H1 (cell line): ENCODE measurements at regions not wholly inside any gene's neighbourhood (a gene's known extent, or its start where the extent isn't known, plus 50 kb on each side); places are given as distances from the start of the nearest gene placed in this dataset.

Experiments
- CTCF ChIA-PET: fragments of 300-600 bp; sonication (Branson Sonifier 250); formaldehyde crosslinking; loops from one replicate; lab custom pipeline; 2021; ENCODE audit not compliant: partially characterized antibody; lab: Charles Lee
- POLR2A ChIA-PET: fragments of 300-600 bp; sonication (Branson Sonifier 250); formaldehyde crosslinking; loops from one replicate; lab custom pipeline; 2021; ENCODE audit warnings: inconsistent platforms; ENCODE audit not compliant: partially characterized antibody; lab: Charles Lee
- DNase-seq, 2 experiments: peaks; one replicate each; pipeline versions ENCODE4 v3.0.0 to v3.0.0-alpha.2; 2010 to 2022; ENCODE audit warnings: low spot score in 2 of 2, low read depth in 1 of 2, mixed read lengths in 1 of 2
- FAIRE-seq: peaks from 2 replicates; lab custom pipeline; 2011; peaks lifted over from hg19 to GRCh38; lab: Jason Lieb, UNC
- H2AFZ ChIP-seq: 2 replicates; pipeline ENCODE4 v1.8.1; 2012; ENCODE audit warnings: low read length, inconsistent platforms
- H2AK5ac ChIP-seq: 2 replicates; pipeline ENCODE4 v1.6.1; 2013; ENCODE audit warnings: low read depth, low read length
- H2BK120ac ChIP-seq: replicated peaks from 2 replicates; pipeline ENCODE3; 2013; ENCODE audit warnings: low read depth, low read length, inconsistent platforms
- H2BK12ac ChIP-seq: 2 replicates; pipeline ENCODE4 v1.6.1; 2013; ENCODE audit warnings: low read depth, low read length
- H2BK15ac ChIP-seq: 2 replicates; pipeline ENCODE4 v1.6.1; 2013; ENCODE audit warnings: low read length
- H2BK20ac ChIP-seq: 2 replicates; pipeline ENCODE4 v1.6.1; 2013; ENCODE audit warnings: low read length
- H2BK5ac ChIP-seq: 2 replicates; pipeline ENCODE4 v1.6.1; 2013; ENCODE audit warnings: low read depth, low read length
- H3K14ac ChIP-seq: 2 replicates; pipeline ENCODE4 v1.6.1; 2013; ENCODE audit warnings: inconsistent platforms; ENCODE audit not compliant: insufficient read length
- H3K18ac ChIP-seq: 2 replicates; pipeline ENCODE4 v1.6.1; 2013; ENCODE audit warnings: low read length; ENCODE audit errors: extremely low read depth
- H3K23ac ChIP-seq: 2 replicates; pipeline ENCODE4 v1.6.1; 2013; ENCODE audit warnings: inconsistent platforms; ENCODE audit not compliant: insufficient read length
- H3K23me2 ChIP-seq: 2 replicates; pipeline ENCODE4 v1.6.1; 2013; ENCODE audit warnings: low read depth, low read length
- H3K27ac ChIP-seq: 2 replicates; pipeline ENCODE4 v1.6.1; 2011; ENCODE audit warnings: low read depth, low read length, inconsistent platforms
- H3K27me3 ChIP-seq, 4 experiments: replicated peaks in 1 of 4; 1 replicate in 1 of 4; 2 replicates in 3 of 4; pipeline versions ENCODE4 v1.6.1 to v1.8.1; 2011 to 2013; ENCODE audit warnings: low read length in 3 of 4, mild to moderate bottlenecking in 3 of 4, inconsistent platforms in 2 of 4, mixed read lengths in 2 of 4, moderate library complexity in 1 of 4; ENCODE audit not compliant: control insufficient read depth in 3 of 4, insufficient read depth in 3 of 4; ENCODE audit errors: extremely low read depth in 1 of 4
- H3K36me3 ChIP-seq, 4 experiments: 2 replicates each; pipeline versions ENCODE4 v1.6.1 to v1.8.1; 2011 to 2013; ENCODE audit warnings: mild to moderate bottlenecking in 4 of 4, low read length in 3 of 4, moderate library complexity in 2 of 4, control low read depth in 1 of 4, inconsistent platforms in 1 of 4; ENCODE audit not compliant: insufficient read depth in 4 of 4, control insufficient read depth in 2 of 4
- H3K4ac ChIP-seq: replicated peaks from 2 replicates; pipeline ENCODE3; 2013; ENCODE audit warnings: low read length, low read depth, mixed read lengths, inconsistent platforms; ENCODE audit not compliant: insufficient read length
- H3K4me1 ChIP-seq, 4 experiments: replicated peaks in 1 of 4; 1 replicate in 1 of 4; 2 replicates in 3 of 4; pipeline versions ENCODE4 v1.6.1 to v1.8.1; 2011 to 2013; ENCODE audit warnings: low read length in 3 of 4, inconsistent platforms in 2 of 4, mixed read lengths in 1 of 4; ENCODE audit not compliant: insufficient read depth in 4 of 4, control insufficient read depth in 3 of 4
- H3K4me2 ChIP-seq, 2 experiments: 2 replicates each; pipeline versions ENCODE4 v1.6.1 to v1.8.1; 2011 to 2013; ENCODE audit warnings: low read depth in 2 of 2, low read length in 2 of 2, control low read depth in 1 of 2, inconsistent platforms in 1 of 2, mild to moderate bottlenecking in 1 of 2; ENCODE audit not compliant: insufficient read depth in 1 of 2
- H3K4me3 ChIP-seq, 4 experiments: fragments of 200-600, 300-600 bp in 1 of 4; sonication (generic), shearing (Covaris generic), sonication (Bioruptor Twin) in 1 of 4; 2 replicates each; pipeline versions ENCODE4 v1.5.1 to v1.8.1; 2011 to 2016; ENCODE audit warnings: low read length in 4 of 4, low read depth in 3 of 4, control low read depth in 2 of 4, inconsistent platforms in 2 of 4, mild to moderate bottlenecking in 2 of 4, mixed read lengths in 1 of 4, moderate library complexity in 1 of 4; ENCODE audit not compliant: insufficient read depth in 2 of 4; ENCODE audit errors: extremely low read depth in 1 of 4
- H3K56ac ChIP-seq: replicated peaks from 2 replicates; pipeline ENCODE3; 2013; ENCODE audit warnings: low read depth, mild to moderate bottlenecking, mixed read lengths, low read length, inconsistent platforms; ENCODE audit not compliant: insufficient read length
- H3K79me1 ChIP-seq: 2 replicates; pipeline ENCODE4 v1.6.1; 2013; ENCODE audit warnings: low read depth, low read length, control low read depth
- H3K79me2 ChIP-seq, 2 experiments: 2 replicates each; pipeline versions ENCODE4 v1.6.1 to v1.8.1; 2012 to 2013; ENCODE audit warnings: low read length in 2 of 2, mild to moderate bottlenecking in 2 of 2, inconsistent platforms in 1 of 2; ENCODE audit not compliant: insufficient read depth in 2 of 2, control insufficient read depth in 1 of 2
- H3K9ac ChIP-seq, 4 experiments: replicated peaks in 1 of 4; 1 replicate in 1 of 4; 2 replicates in 3 of 4; pipeline versions ENCODE4 v1.6.1 to v1.8.1; 2011 to 2013; ENCODE audit warnings: low read depth in 3 of 4, low read length in 3 of 4, control low read depth in 2 of 4, mild to moderate bottlenecking in 2 of 4, moderate library complexity in 2 of 4, inconsistent platforms in 1 of 4; ENCODE audit errors: extremely low read depth in 1 of 4
- H3K9me3 ChIP-seq, 2 experiments: 2 replicates each; pipeline versions ENCODE4 v1.6.1 to v1.8.1; 2012 to 2013; ENCODE audit warnings: mild to moderate bottlenecking in 2 of 2, moderate library complexity in 2 of 2, control low read depth in 1 of 2, inconsistent platforms in 1 of 2, low read depth in 1 of 2, low read length in 1 of 2, mixed read lengths in 1 of 2; ENCODE audit not compliant: insufficient read depth in 2 of 2
- H4K20me1 ChIP-seq, 2 experiments: replicated peaks in 1 of 2; 2 replicates each; pipeline versions ENCODE3 to v1.8.1; 2011 to 2013; ENCODE audit warnings: inconsistent platforms in 2 of 2, low read length in 2 of 2, mild to moderate bottlenecking in 1 of 2; ENCODE audit not compliant: insufficient read depth in 2 of 2, control insufficient read depth in 1 of 2
- H4K5ac ChIP-seq: 2 replicates; pipeline ENCODE4 v1.6.1; 2013; ENCODE audit warnings: low read length, low read depth, mixed read lengths, inconsistent platforms; ENCODE audit not compliant: insufficient read length
- H4K8ac ChIP-seq: 2 replicates; pipeline ENCODE4 v1.8.0; 2013; ENCODE audit warnings: mild to moderate bottlenecking, moderate library complexity, low read length, inconsistent platforms; ENCODE audit not compliant: insufficient read depth; ENCODE audit errors: extremely low read depth
- H4K91ac ChIP-seq: replicated peaks from 2 replicates; pipeline ENCODE3; 2013; ENCODE audit warnings: low read length, mixed read lengths, inconsistent platforms; ENCODE audit not compliant: insufficient read length
- CREB1 ChIP-seq: IDR thresholded peaks from 2 replicates; pipeline ENCODE4 v1.6.1; 2012; ENCODE audit warnings: inconsistent platforms
- EGR1 ChIP-seq: IDR thresholded peaks from 2 replicates; pipeline ENCODE4 v1.6.1; 2011; ENCODE audit warnings: low read depth, low read length, borderline replicate concordance
- PHF8 ChIP-seq: fragments of 200-600 bp; sonication (generic); conservative IDR thresholded peaks from 2 replicates; pipeline ENCODE4 v1.7.1; 2012; ENCODE audit warnings: low read depth, mild to moderate bottlenecking, inconsistent platforms, low read length, moderate library complexity
- SIRT6 ChIP-seq: IDR thresholded peaks from one replicate; pipeline ENCODE4 v1.7.1; 2012; ENCODE audit warnings: low read length, inconsistent platforms
- SIX5 ChIP-seq: IDR thresholded peaks from 2 replicates; pipeline ENCODE4 v1.6.1; 2011; ENCODE audit warnings: mild to moderate bottlenecking, low read depth, low read length
- SUZ12 ChIP-seq: fragments of 200-600 bp; sonication (generic); IDR thresholded peaks from 2 replicates; pipeline ENCODE4 v1.6.1; 2012; ENCODE audit warnings: mild to moderate bottlenecking, inconsistent platforms, low read length, moderate library complexity, mixed read lengths
- USF2 ChIP-seq: IDR thresholded peaks from 2 replicates; pipeline ENCODE4 v1.6.1; 2011; ENCODE audit warnings: low read length, improper control_type of control experiment
- YY1 ChIP-seq: IDR thresholded peaks from 2 replicates; pipeline ENCODE4 v1.6.1; 2011; ENCODE audit warnings: low read depth, mild to moderate bottlenecking, low read length
- WGBS, 2 experiments: shearing (Covaris generic) in 1 of 2; methylation state at CpG; one replicate each; pipeline versions ENCODE4 v1.1.6 to v1.1.7; 2013 to 2015; ENCODE audit warnings: low lambda C conversion rate in 2 of 2, mixed read lengths in 2 of 2, inconsistent platforms in 1 of 2, low coverage in 1 of 2, missing lambda C conversion rate in 1 of 2; ENCODE audit not compliant: insufficient replicate concordance in 2 of 2, insufficient coverage in 1 of 2, insufficient read length in 1 of 2; ENCODE audit errors: extremely low coverage in 1 of 2, missing lambda C conversion rate in 1 of 2; 5-methylcytosine and 5-hydroxymethylcytosine counted together

DNA sequence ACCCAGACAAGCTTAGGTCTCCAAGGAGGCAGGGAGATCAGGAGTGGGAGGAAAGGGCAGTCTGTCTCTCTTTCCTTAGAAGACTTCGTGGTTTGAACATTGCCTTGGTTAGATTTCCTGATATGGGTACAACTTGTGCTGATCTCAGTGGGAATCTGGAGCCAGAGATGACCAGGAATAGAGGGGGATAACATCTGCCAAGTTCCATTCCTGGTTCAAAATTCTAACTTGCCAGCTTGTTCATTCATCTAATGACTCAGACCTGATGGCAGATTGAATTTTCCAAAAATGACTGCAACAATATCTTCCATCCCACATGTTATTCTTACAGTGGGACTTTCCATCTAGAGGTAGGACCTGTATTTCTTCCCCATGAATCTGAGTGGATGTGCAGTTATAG, 394.3 kb upstream of the PODXL start:
- Histone ChIP-seq H3K36me3 (no peaks in the 10 kb centered on the region), H4K5ac (no peak overlapping the region), H3K18ac (no peak overlapping the region), H2BK12ac (no peak overlapping the region), H3K56ac (no peak overlapping the region), H3K4me3 (no peak overlapping the region), H2BK20ac (no peak overlapping the region), H4K20me1 (no peaks in the 10 kb centered on the region), H3K23ac (no peak overlapping the region), H3K27ac (no peak overlapping the region), H3K27me3 (peaks cover 0 to 5% (median 2%) of the 10 kb centered on the region in 4 experiments; a peak in 3 of 7 replicates), H4K8ac (no peak overlapping the region), H3K4me2 (no peak overlapping the region), H3K79me1 (no peaks in the 10 kb centered on the region), H2AFZ (no peak overlapping the region), H2AK5ac (no peak overlapping the region), H3K14ac (no peak overlapping the region), H2BK120ac (no peak overlapping the region), H3K4ac (no peak overlapping the region), H3K79me2 (no peaks in the 10 kb centered on the region), H2BK15ac (no peak overlapping the region), H2BK5ac (no peak overlapping the region), H4K91ac (no peak overlapping the region), H3K9ac (no peak overlapping the region), H3K4me1 (peaks cover 0 to 4% (median 2%) of the 10 kb centered on the region in 4 experiments; a peak in 2 of 7 replicates), H3K9me3 (no peaks in the 10 kb centered on the region), H3K23me2 (no peaks in the 10 kb centered on the region)
- DNase-seq (no peak), FAIRE-seq (no peak)
- POLR2A ChIA-PET = no interaction called here
- 100% methylated on average over 1 of the region's 1 CpG; no CpG with 5 or more reads in 1 of the 2 experiments for WGBS, 2 experiments
- CTCF ChIA-PET = interaction anchor here (1.1 to 2.0 kb wide), 6 partner anchors 20 to 307 kb away, joined by 3 to 8 read pairs (median 5); no protein-coding TSS in a partner anchor
- TF ChIP-seq PHF8 (no peak), SIRT6 (no peak), YY1 (no peak), SUZ12 (no peak), EGR1 (no peak), CREB1 (no peak), USF2 (no peak), SIX5 (no peak)
